ENCODE measurements at regions not wholly inside any gene's neighbourhood (a gene's known extent, or its start where the extent isn't known, plus 50 kb on each side); places are given as distances from the start of the nearest gene placed in this dataset.

- in situ Hi-C loops (cut with HindIII; ENCODE audit: low sequenced_read_pairs) = no loop called here
- no peak overlapping the region for H3K4me3 ChIP-seq (ENCODE audit: low read depth, low read length)
- no peak for TF ChIP-seq CTCF (IDR thresholded peaks at IDR 0.05; ENCODE audit: low read depth, low read length)
- DNase-seq (ENCODE audit: low read depth, low spot score) = no peak
Observed at GRCh38 chr21:17368748-17369363, 144.0 kb upstream of the CXADR start.

- in situ Hi-C loops (cut with HindIII; ENCODE audit: low sequenced_read_pairs) = no loop called here
- TF ChIP-seq CTCF (IDR thresholded peaks at IDR 0.05; ENCODE audit: low read depth, low read length) = no peak
- no peak for DNase-seq (ENCODE audit: low read depth, low spot score)
- no peak overlapping the region for H3K4me3 ChIP-seq (ENCODE audit: low read depth, low read length)
Observed at GRCh38 chr21:17370263-17370662, 142.6 kb upstream of the CXADR start.

GRCh38 chr21:17370916-17371315, 141.9 kb upstream of the CXADR start:
- no peak for TF ChIP-seq CTCF (IDR thresholded peaks at IDR 0.05; ENCODE audit: low read depth, low read length)
- DNase-seq (ENCODE audit: low read depth, low spot score) = no peak
- in situ Hi-C loops (cut with HindIII; ENCODE audit: low sequenced_read_pairs) = no loop called here
- no peak overlapping the region for H3K4me3 ChIP-seq (ENCODE audit: low read depth, low read length)

- TF ChIP-seq CTCF (IDR thresholded peaks at IDR 0.05; ENCODE audit: low read depth, low read length) = no peak
- no peak overlapping the region for H3K4me3 ChIP-seq (ENCODE audit: low read depth, low read length)
- in situ Hi-C loops (cut with HindIII; ENCODE audit: low sequenced_read_pairs) = no loop called here
- DNase-seq (ENCODE audit: low read depth, low spot score) = peak; percentile 75
Observed at GRCh38 chr21:17371450-17371849, 141.4 kb upstream of the CXADR start.

- no peak for TF ChIP-seq CTCF (IDR thresholded peaks at IDR 0.05; ENCODE audit: low read depth, low read length)
- H3K4me3 ChIP-seq (ENCODE audit: low read depth, low read length) = no peak overlapping the region
- in situ Hi-C loops (cut with HindIII; ENCODE audit: low sequenced_read_pairs) = no loop called here
- no peak for DNase-seq (ENCODE audit: low read depth, low spot score)
Observed at GRCh38 chr21:17372200-17372599, 140.6 kb upstream of the CXADR start.

GRCh38 chr21:17386498-17386897, 126.3 kb upstream of the CXADR start:
- DNase-seq (ENCODE audit: low read depth, low spot score) = no peak
- in situ Hi-C loops (cut with HindIII; ENCODE audit: low sequenced_read_pairs) = no loop called here
- no peak overlapping the region for H3K4me3 ChIP-seq (ENCODE audit: low read depth, low read length)
- no peak for TF ChIP-seq CTCF (IDR thresholded peaks at IDR 0.05; ENCODE audit: low read depth, low read length)

Measured in astrocyte of the spinal cord (primary cell).